Stimulated activated CD8-positive, alpha-beta memory T cell treated with anti-CD3 and anti-CD28 coated beads, Interleukin-4, amount 100 ng/mL, for 1 hour (primary cell): ENCODE measurements at regions not wholly inside any gene's neighbourhood (a gene's known extent, or its start where the extent isn't known, plus 50 kb on each side); places are given as distances from the start of the nearest gene placed in this dataset.

Source experiments
- DNase-seq, 2 donors: peaks; one replicate each; pipeline ENCODE4 v3.0.0-alpha.2; 2020; ENCODE audit warnings: low read depth in 2 of 2, low spot score in 1 of 2

- DNase-seq = no peak
Measured at GRCh38 chr22:47694536-47695130, 932.2 kb downstream of the TBC1D22A start.

- no peak for DNase-seq
Measured at GRCh38 chr22:47693606-47694005, 931.2 kb downstream of the TBC1D22A start.

DNA sequence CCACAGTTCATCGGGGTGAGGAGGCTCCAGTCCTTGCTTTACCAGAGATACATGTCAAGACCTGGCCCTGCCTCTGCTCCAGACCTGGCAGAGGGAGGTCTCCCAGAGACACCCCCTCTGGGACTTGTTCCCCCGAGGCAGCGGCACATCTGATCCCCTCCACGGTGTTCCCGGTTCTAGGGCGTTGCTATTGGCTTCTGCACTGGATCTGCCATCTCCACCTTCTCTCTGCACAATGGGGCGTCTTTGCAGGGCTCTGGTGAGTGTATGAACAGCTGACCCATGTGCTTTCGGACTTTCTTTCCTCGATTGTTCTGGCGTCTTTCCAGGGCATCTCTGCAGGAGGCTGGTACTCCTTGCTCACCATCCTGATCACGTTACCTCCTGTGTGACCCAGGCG lies 930.4 kb downstream of the TBC1D22A start:
- no peak for DNase-seq

GRCh38 chr22:47691152-47691895 lies 928.9 kb downstream of the TBC1D22A start:
- DNase-seq = no peak

GRCh38 chr22:47690586-47690985 lies 928.1 kb downstream of the TBC1D22A start:
- DNase-seq = no peak

DNA sequence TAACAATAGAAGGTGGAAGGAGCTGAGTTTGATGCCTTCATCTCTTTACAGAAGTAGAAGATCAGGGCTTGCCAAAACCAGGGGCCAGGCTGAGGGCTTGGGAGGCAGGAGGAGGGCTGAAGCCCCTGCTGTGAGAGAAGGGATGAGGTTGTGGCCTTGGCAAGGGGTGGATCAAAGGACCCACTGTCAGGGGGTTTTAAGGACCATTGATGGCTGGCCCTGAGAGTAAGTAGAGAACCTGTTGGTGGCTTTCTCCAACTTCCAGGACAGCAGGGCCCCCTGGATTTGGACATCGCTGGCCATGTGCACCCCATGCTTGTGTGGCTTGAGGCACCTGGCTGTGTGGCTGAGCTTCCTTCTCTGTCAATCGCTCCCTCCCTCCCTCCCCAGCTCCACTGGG lies 927.7 kb downstream of the TBC1D22A start:
- no peak for DNase-seq

DNA sequence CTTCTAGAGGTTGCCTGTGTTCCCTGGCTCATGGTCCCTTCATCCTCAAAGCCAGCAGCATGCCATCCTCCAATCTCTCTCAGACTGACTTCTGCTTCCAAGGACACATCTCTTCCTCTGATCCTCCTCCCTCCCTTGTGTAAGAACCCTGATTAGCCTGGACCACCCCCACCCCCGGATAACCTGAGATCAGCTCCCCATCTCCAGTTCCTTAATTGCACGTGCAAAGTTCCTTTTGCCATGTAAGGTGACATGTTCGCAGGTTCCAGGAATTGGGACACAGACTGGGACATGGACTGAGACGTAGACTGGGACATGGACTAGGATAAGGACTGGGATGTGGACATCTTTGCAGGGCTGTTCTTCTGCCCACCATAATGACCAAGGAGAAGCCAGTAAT lies 925.3 kb downstream of the TBC1D22A start:
- no peak for DNase-seq

DNA sequence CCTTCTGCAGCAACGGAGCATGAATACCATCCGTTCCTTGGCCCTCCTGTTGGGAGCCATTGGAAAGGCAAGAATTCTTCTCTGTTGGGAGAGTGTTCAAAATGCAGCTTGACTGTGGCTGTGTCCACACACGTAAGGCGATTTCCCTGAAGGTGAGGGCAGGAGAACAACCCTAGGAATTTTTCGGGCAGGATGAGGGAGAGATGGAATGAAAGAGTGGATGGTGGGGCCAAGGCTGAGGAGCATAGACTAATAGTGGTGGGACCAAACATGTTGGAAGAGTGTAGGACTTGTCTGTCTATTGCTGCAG lies 924.9 kb downstream of the TBC1D22A start:
- DNase-seq = no peak

- no peak for DNase-seq
Measured at GRCh38 chr22:47686594-47687345, 924.3 kb downstream of the TBC1D22A start.

- no peak for DNase-seq
Measured at GRCh38 chr22:47681411-47682165, 919.1 kb downstream of the TBC1D22A start.

DNA sequence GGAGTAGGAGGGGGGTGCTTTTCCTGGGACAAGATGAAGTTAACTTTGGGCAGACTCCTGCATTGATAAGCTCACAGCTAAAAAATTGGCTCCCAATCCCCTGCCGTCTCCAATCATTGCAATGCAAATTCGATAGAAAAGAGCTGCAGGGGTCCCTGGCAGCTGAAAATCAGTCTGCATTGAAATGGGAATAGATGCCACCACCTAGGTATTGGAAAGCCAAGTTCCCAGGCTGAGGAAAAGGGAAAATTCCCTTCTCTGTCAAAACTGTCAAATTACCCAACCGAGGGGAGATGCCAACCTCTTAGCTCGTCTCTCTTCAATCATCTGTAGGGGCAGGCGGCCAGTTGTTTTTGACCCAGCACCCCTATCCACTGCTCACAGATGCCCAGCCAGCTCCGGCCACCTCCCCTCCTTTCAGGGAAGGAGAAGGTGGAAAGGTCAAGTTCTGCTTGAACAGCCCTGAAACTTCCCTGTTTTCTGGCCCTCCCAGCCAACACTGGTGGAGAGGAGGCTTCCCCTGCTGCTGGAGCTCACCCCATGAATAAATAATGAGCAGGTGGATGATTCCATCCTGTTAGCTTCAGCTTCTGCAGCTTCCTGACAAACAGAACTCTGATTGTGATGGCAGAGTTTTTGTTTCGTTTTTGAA lies 916.3 kb downstream of the TBC1D22A start:
- no peak for DNase-seq

GRCh38 chr22:47678048-47678447 lies 915.6 kb downstream of the TBC1D22A start:
- DNase-seq = no peak

- no peak for DNase-seq
Measured at GRCh38 chr22:47676685-47677084, 914.2 kb downstream of the TBC1D22A start.

GRCh38 chr22:47674600-47674999 lies 912.1 kb downstream of the TBC1D22A start:
- DNase-seq = no peak

- no peak for DNase-seq
Measured at GRCh38 chr22:47673557-47673956, 911.1 kb downstream of the TBC1D22A start.

DNA sequence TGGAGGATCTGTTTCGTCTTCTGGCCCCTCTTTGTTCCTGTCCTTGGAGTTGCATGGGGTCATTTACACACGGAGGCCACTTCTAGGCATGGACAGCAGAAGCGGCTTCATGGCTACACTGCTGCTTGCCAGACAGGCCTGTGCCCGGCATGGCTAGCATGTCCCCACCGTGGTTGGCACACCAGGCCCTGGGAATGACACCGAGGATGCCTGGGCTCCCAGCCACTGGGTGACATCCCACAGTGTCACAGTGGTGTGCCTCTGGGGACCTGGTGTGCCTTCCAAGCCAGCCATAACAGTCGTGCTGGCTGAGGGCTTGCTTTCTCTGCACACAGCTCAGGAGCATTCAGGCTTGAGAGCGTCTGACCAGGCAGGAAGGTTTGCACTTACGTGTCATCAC lies 910.1 kb downstream of the TBC1D22A start:
- no peak for DNase-seq

- no peak for DNase-seq
Measured at GRCh38 chr22:47665151-47665550, 902.7 kb downstream of the TBC1D22A start.

DNA sequence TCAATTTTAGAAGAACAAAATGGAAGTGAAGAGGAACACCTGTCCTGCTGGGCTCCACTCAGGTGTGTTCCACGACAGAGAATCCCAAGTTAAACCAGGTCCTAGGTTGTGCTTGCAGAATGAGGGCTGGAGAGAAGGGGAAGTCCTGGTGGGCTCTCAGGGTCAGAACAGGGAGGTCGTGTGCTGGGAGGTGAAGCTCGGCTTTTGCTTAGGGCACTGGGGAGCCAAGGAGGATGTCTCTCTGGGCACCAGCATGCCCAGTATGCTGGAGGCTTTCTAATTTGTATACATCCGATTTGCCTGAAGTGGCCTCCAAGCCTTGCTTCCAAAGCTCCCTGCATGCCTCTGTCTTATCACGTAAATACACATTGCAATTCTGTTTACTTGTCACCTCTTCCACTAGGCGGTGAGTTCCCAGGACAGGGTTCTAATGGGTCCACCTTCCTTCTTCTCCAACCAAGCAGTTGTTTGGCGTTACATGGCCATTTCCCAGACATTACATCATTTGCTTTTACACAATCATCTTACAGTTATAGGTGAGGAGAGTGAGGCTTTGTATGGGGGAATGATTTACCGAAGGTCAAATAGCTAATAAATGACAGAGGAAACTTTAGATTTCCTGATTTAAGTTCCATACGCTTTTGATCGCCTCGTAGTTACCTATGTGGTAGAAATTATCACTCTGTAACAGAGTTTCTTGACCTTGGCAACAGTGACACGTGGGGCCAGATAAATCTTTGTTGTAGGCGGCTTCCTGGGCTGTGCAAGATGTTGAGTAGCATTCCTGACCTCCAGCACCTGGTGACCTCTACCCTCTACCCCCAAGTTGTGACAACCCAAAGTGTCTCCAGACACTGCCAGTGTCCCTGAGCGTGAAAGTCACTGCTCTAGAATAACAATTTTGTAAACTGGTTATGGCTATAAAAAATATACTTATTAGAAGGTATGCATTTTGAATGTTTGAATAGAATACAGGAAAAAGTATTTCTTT lies 901.5 kb downstream of the TBC1D22A start:
- no peak for DNase-seq

DNA sequence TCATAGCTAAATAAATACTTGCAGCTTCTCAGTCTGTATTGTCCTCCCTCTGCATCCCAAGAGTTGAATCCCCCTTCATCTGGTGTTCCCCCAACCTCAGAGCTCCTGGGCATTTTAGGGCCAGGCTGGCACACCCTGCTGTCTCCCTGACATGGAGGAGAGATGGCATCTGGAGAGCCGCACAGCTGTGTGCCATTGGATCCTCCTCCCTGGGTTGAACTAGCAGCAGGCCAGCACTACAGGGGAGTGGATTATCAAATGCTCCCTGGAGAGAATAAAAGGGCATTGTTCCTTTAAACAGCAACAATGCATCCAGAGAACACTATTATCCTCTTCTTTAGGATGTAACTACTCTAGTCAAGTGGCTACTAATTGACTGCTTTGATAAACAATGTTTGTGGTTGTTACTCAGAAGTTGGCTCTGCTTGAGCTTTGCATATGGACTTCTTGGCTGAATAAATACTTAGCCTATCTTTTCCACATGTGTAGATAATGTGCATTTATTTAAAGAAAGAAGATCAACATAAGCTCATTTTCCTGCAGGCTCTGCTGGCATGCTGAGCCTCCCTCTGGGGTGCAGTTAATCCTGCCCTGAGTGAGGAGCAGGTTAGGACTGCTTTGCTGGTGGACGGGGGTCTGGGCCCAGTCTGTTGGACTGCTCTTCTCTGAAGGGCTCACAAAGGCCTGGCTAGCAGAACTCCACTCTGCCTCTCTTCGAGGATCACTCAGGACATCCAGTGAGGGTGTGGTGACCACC lies 897.2 kb downstream of the TBC1D22A start:
- no peak for DNase-seq
